ENCODE measurements at regions not wholly inside any gene's neighbourhood (a gene's known extent, or its start where the extent isn't known, plus 50 kb on each side); places are given as distances from the start of the nearest gene placed in this dataset.
"Not testable (repeated sequence)": the region's sequence is repeated elsewhere in the genome, so short reads cannot be mapped to it uniquely, and the experiment has no call there.

- DNase-seq; H3K36me3 ChIP-seq (ENCODE audit: low read depth); H3K9me3 ChIP-seq; H3K4me3 ChIP-seq; ATAC-seq; H3K4me1 ChIP-seq (ENCODE audit: low read depth); intact Hi-C loops (cut with DNase I, micrococcal nuclease): not testable (repeated sequence)
These were observed 85.1 kb upstream of the HSFY2 start for GRCh38 chrY:18858484-18859191.

DNA sequence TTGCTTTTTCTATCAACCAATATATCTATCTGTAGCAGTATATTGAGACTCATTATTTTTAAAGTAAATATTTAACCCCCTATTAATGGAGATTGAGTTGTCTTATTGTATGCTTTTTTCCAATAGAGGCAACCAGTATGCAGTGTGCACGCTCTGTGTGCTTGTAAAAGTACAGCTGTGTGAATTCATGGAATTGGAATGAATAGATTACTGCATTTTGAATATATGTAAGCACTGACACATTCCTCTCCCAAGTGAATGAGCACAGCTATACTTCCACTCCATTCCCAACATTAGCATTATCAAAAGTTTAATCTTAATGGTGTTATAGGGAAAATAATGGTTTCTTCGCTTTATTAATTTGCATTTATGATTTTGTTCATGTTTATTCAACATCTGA is 81.6 kb upstream of the HSFY2 start:
- H3K4me1 ChIP-seq (ENCODE audit: low read depth); DNase-seq; H3K36me3 ChIP-seq (ENCODE audit: low read depth); H3K4me3 ChIP-seq; ATAC-seq; intact Hi-C loops (cut with DNase I, micrococcal nuclease); H3K9me3 ChIP-seq: not testable (repeated sequence)

GRCh38 chrY:18853323-18853722 is 79.8 kb upstream of the HSFY2 start:
- H3K36me3 ChIP-seq (ENCODE audit: low read depth); H3K9me3 ChIP-seq; H3K4me1 ChIP-seq (ENCODE audit: low read depth); intact Hi-C loops (cut with DNase I, micrococcal nuclease); DNase-seq; ATAC-seq; H3K4me3 ChIP-seq: not testable (repeated sequence)

DNA sequence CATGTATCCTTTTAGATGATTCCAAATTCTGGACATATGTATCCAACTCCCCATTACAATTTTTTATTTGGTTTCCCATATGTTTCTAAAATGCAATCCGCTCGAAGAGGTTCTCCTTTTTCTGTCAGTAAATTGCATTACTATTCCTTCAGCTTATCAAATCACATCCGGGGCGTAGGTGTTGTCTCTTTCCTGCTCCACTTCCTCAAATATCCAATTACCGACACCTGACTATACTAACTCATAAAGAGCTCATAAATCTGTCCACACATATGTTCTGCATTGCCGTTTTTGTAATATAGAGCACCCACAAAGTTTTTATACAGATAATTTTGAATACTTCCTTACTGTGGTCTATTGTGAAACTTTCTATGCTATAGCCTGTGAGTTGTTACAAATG is 63.1 kb upstream of the HSFY2 start:
- H3K4me3 ChIP-seq; intact Hi-C loops (cut with DNase I, micrococcal nuclease); H3K36me3 ChIP-seq (ENCODE audit: low read depth); H3K9me3 ChIP-seq; H3K4me1 ChIP-seq (ENCODE audit: low read depth); DNase-seq; ATAC-seq: not testable (repeated sequence)

Data from mucosa of descending colon (tissue), 3 donors.